Uterus (tissue), 2 donors: ENCODE measurements at regions not wholly inside any gene's neighbourhood (a gene's known extent, or its start where the extent isn't known, plus 50 kb on each side); places are given as distances from the start of the nearest gene placed in this dataset.

Experiments
- CTCF ChIP-seq, 4 experiments: fragments of 200-600 bp in 2 of 4; fragments of 450-650 bp in 2 of 4; sonication (generic) in 2 of 4; IDR thresholded peaks; one replicate each; pipeline ENCODE4 v1.5.1; 2016 to 2019; ENCODE audit warnings: antibody characterized with exemption in 4 of 4, mild to moderate bottlenecking in 2 of 4, moderate library complexity in 1 of 4
- POLR2A ChIP-seq, 2 donors: fragments of 450-650 bp; IDR thresholded peaks; one replicate each; pipeline ENCODE4 v1.6.1; 2016; ENCODE audit warnings: antibody characterized with exemption in 2 of 2, mild to moderate bottlenecking in 1 of 2, moderate library complexity in 1 of 2

- TF ChIP-seq POLR2A (IDR thresholded peaks at IDR 0.05) (no peak), CTCF (IDR thresholded peaks at IDR 0.05) (no peak)
Observed at GRCh38 chr12:75692876-75693275, 181.5 kb upstream of the KRR1 start.
